CD14-positive monocyte (primary cell): ENCODE measurements at regions not wholly inside any gene's neighbourhood (a gene's known extent, or its start where the extent isn't known, plus 50 kb on each side); places are given as distances from the start of the nearest gene placed in this dataset.

Experiments
- DNase-seq, 3 donors: peaks; one replicate each; pipeline ENCODE4 v3.0.0-alpha.2; 2011 to 2022
- H2AFZ ChIP-seq: 2 replicates; pipeline ENCODE4 v1.6.0; 2012; ENCODE audit warnings: mild to moderate bottlenecking, low read depth, low read length, inconsistent platforms; ENCODE audit not compliant: insufficient read depth, poor library complexity, severe bottlenecking
- H3K27ac ChIP-seq, 2 donors: 1 replicate in 1 of 2; 2 replicates in 1 of 2; pipeline ENCODE4 v1.5.1; 2012 to 2013; ENCODE audit warnings: low read length in 2 of 2, control low read depth in 1 of 2, inconsistent platforms in 1 of 2, low read depth in 1 of 2, mild to moderate bottlenecking in 1 of 2
- H3K27me3 ChIP-seq, 2 donors: one replicate each; pipeline versions ENCODE4 v1.6.0 to v1.6.1; 2011 to 2013; ENCODE audit warnings: low read length in 2 of 2; ENCODE audit not compliant: control insufficient read depth in 2 of 2, insufficient read depth in 2 of 2
- H3K36me3 ChIP-seq, 2 donors: replicated peaks in 1 of 2; 1 replicate in 1 of 2; 2 replicates in 1 of 2; pipeline versions ENCODE4 v1.5.1 to v1.6.1; 2012 to 2013; ENCODE audit warnings: low read length in 2 of 2, control low read depth in 1 of 2, inconsistent platforms in 1 of 2, mild to moderate bottlenecking in 1 of 2; ENCODE audit not compliant: insufficient read depth in 2 of 2, control insufficient read depth in 1 of 2
- H3K4me1 ChIP-seq, 2 donors: 1 replicate in 1 of 2; 2 replicates in 1 of 2; pipeline versions ENCODE4 v1.5.1 to v1.6.1; 2012 to 2013; ENCODE audit warnings: low read length in 2 of 2, control low read depth in 1 of 2, inconsistent platforms in 1 of 2, mild to moderate bottlenecking in 1 of 2, moderate library complexity in 1 of 2; ENCODE audit not compliant: insufficient read depth in 2 of 2, control insufficient read depth in 1 of 2
- H3K4me2 ChIP-seq: replicated peaks from 2 replicates; pipeline ENCODE3; 2012; ENCODE audit warnings: low read length, moderate library complexity, mild to moderate bottlenecking; ENCODE audit not compliant: poor library complexity, severe bottlenecking; ENCODE audit errors: extremely low read depth
- H3K4me3 ChIP-seq, 3 experiments: fragments of 200-600 bp in 1 of 3; sonication (generic) in 1 of 3; replicated peaks in 1 of 3; 1 replicate in 2 of 3; 2 replicates in 1 of 3; pipeline ENCODE4 v1.5.1; 2011 to 2013; ENCODE audit warnings: low read length in 3 of 3, mild to moderate bottlenecking in 3 of 3, control low read depth in 2 of 3, low read depth in 2 of 3, inconsistent platforms in 1 of 3, moderate library complexity in 1 of 3
- H3K79me2 ChIP-seq: 2 replicates; pipeline ENCODE4 v1.6.0; 2012; ENCODE audit warnings: mild to moderate bottlenecking, control low read depth, inconsistent platforms, low read length, moderate library complexity; ENCODE audit not compliant: insufficient read depth
- H3K9ac ChIP-seq: 2 replicates; pipeline ENCODE4 v1.6.0; 2017; ENCODE audit warnings: low read length, mild to moderate bottlenecking; ENCODE audit not compliant: insufficient read depth, poor library complexity, severe bottlenecking
- H3K9me3 ChIP-seq, 2 donors: replicated peaks in 1 of 2; 1 replicate in 1 of 2; 2 replicates in 1 of 2; pipeline versions ENCODE4 v1.5.1 to v1.6.1; 2012 to 2013; ENCODE audit warnings: low read length in 2 of 2, control low read depth in 1 of 2; ENCODE audit not compliant: control insufficient read depth in 1 of 2, insufficient read depth in 1 of 2
- H4K20me1 ChIP-seq: 2 replicates; pipeline ENCODE4 v1.6.0; 2012; ENCODE audit warnings: mild to moderate bottlenecking, low read length, control low read depth, moderate library complexity; ENCODE audit not compliant: insufficient read depth
- H3K27ac Mint-ChIP-seq, 7 donors: one replicate each; pipeline ENCODE4 v1.8.0; 2020; ENCODE audit warnings: mild to moderate bottlenecking in 7 of 7, mixed read lengths in 7 of 7, moderate library complexity in 6 of 7, inconsistent platforms in 2 of 7
- H3K27me3 Mint-ChIP-seq, 3 donors: one replicate each; pipeline ENCODE4 v1.8.0; 2021 to 2022; ENCODE audit warnings: low read depth in 3 of 3, mild to moderate bottlenecking in 3 of 3, mixed read lengths in 3 of 3, moderate library complexity in 3 of 3, inconsistent platforms in 1 of 3
- H3K36me3 Mint-ChIP-seq, 2 donors: one replicate each; pipeline ENCODE4 v1.8.0; 2020; ENCODE audit warnings: mixed read lengths in 2 of 2, inconsistent platforms in 1 of 2, mild to moderate bottlenecking in 1 of 2
- H3K4me1 Mint-ChIP-seq: one replicate; pipeline ENCODE4 v1.8.0; 2020; ENCODE audit warnings: mild to moderate bottlenecking, mixed read lengths
- H3K4me3 Mint-ChIP-seq, 2 donors: one replicate each; pipeline ENCODE4 v1.8.0; 2020; ENCODE audit warnings: mild to moderate bottlenecking in 2 of 2, mixed read lengths in 2 of 2, moderate library complexity in 1 of 2
- H3K9me3 Mint-ChIP-seq, 7 donors: one replicate each; pipeline ENCODE4 v1.8.0; 2020 to 2022; ENCODE audit warnings: mixed read lengths in 7 of 7, mild to moderate bottlenecking in 6 of 7, moderate library complexity in 6 of 7, inconsistent platforms in 2 of 7
- CTCF ChIP-seq: fragments of 200-600 bp; IDR thresholded peaks from one replicate; pipeline ENCODE4 v1.8.0; 2022; ENCODE audit warnings: antibody characterized with exemption, mild to moderate bottlenecking
- WGBS: methylation state at CpG from one replicate; pipeline ENCODE4 v1.1.5; 2013; ENCODE audit warnings: missing lambda C conversion rate; ENCODE audit not compliant: insufficient coverage; 5-methylcytosine and 5-hydroxymethylcytosine counted together
- intact Hi-C, 2 donors: fragments of 100-400 bp; cut with micrococcal nuclease; formaldehyde crosslinking; loops; one replicate each; pipeline versions ENCODE4 v1.15.0 to v1.15.1; 2023

GRCh38 chr13:83984793-83985192 lies 102.5 kb upstream of the SLITRK1 start:
- H3K4me2 ChIP-seq = no peak overlapping the region
- no peaks in the 10 kb centered on the region for H3K4me1 ChIP-seq
- DNase-seq = no peak
- WGBS = no CpG with 5 or more reads among the region's 1 CpG
- no peak overlapping the region for H3K9ac ChIP-seq
- Mint-ChIP-seq H3K4me3 (no peak overlapping the region), H3K4me1 (no peaks in the 10 kb centered on the region), H3K9me3 (peaks cover 2 to 12% (median 5%) of the 10 kb centered on the region in 7 donors), H3K36me3 (no peaks in the 10 kb centered on the region), H3K27me3 (no peaks in the 10 kb centered on the region), H3K27ac (no peak overlapping the region)
- H3K27ac ChIP-seq = no peak overlapping the region
- no peaks in the 10 kb centered on the region for H3K36me3 ChIP-seq
- no peak overlapping the region for H3K4me3 ChIP-seq
- H3K27me3 ChIP-seq = no peaks in the 10 kb centered on the region
- TF ChIP-seq CTCF = no peak
- peaks cover 0 to 4% of the 10 kb centered on the region in 2 donors for H3K9me3 ChIP-seq
- H4K20me1 ChIP-seq = no peaks in the 10 kb centered on the region
- no peaks in the 10 kb centered on the region for H3K79me2 ChIP-seq
- no peak overlapping the region for H2AFZ ChIP-seq
- intact Hi-C loops = no loop called here

- no peak for TF ChIP-seq CTCF
- Histone ChIP-seq H3K27ac (no peak overlapping the region), H3K4me2 (no peak overlapping the region), H3K36me3 (no peaks in the 10 kb centered on the region), H3K4me1 (no peaks in the 10 kb centered on the region), H3K79me2 (no peaks in the 10 kb centered on the region), H3K4me3 (no peak overlapping the region), H3K27me3 (no peaks in the 10 kb centered on the region), H3K9ac (no peak overlapping the region), H2AFZ (no peak overlapping the region), H3K9me3 (peaks cover 0 to 4% of the 10 kb centered on the region in 2 donors), H4K20me1 (no peaks in the 10 kb centered on the region)
- no peaks in the 10 kb centered on the region for H3K27me3 Mint-ChIP-seq
- intact Hi-C loops = no loop called here
- no peak overlapping the region for H3K4me3 Mint-ChIP-seq
- 50% methylated on average over 1 of the region's 5 CpGs for WGBS
- no peak overlapping the region for H3K27ac Mint-ChIP-seq
- H3K9me3 Mint-ChIP-seq = peaks cover 2 to 7% (median 3%) of the 10 kb centered on the region in 7 donors
- DNase-seq = no peak
- no peaks in the 10 kb centered on the region for H3K4me1 Mint-ChIP-seq
- H3K36me3 Mint-ChIP-seq = no peaks in the 10 kb centered on the region
Measured at GRCh38 chr13:83980331-83980730, 98.1 kb upstream of the SLITRK1 start.
